ENCODE measurements at regions not wholly inside any gene's neighbourhood (a gene's known extent, or its start where the extent isn't known, plus 50 kb on each side); places are given as distances from the start of the nearest gene placed in this dataset.

- no peak for DNase-seq
Observed at GRCh38 chr9:16099732-16100536, 547.1 kb downstream of the CCDC171 start.

GRCh38 chr9:16100537-16101091, 547.8 kb downstream of the CCDC171 start:
- no peak for DNase-seq

DNA sequence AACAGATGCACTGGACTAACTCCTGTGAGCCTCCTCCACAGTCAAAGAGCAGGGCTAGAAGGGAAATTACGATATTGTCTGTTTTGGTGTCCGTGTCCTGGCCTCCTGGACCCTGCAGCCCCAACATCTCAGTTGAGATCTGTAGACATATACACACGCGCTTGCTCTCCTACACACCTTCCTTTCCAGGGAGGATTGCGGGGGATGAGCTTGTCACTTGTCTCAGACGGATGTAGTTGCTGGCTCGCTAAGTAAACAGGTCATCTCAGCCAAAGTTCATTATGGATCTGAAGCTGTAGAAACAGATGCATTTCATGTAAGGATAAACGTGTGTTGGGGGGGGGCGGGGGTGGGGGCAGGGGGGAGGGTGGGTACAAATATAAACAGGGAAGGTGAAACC, 549.3 kb downstream of the CCDC171 start:
- DNase-seq = no peak

GRCh38 chr9:16103620-16104397, 551.0 kb downstream of the CCDC171 start:
- no peak for DNase-seq

DNA sequence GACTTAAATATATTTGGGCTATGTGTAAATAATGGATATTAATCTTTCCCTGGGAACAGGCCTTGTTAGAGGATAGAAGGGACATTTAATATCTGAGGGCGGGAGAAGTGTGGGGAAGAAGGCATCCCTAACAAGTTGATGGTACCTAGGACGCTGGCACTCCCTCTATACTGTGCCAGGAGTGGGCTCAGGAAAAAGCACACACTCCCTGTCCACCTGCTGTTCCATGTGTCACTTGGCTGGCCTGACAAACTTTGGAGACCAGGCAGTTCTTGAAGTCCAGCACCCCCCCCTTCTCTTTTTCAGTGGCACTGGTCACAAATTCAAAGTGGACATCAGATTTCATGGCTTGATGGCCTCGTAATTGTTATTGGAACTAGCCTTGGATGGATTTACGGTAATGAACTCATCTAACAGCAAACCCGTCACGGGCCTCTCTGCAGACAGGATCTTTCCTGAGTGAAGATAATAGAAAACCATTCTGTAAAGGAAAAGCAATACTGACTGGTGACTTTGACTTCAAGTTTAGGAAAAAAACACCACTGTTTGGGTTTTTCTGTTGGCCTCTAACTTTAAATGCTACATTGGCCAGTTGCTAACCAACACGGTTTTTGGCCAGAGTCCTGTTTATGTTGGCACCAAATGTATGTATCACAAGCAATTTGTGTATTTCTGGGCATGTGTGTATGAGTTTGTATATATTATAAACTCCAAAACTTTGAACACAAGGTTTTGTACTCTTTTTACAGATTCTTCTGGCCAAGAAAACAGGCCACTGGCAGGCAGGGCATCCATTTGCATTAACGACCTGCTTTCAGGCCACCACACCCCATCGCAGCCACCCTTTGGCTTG, 552.6 kb downstream of the CCDC171 start:
- no peak for DNase-seq

GRCh38 chr9:16106021-16106571, 553.3 kb downstream of the CCDC171 start:
- no peak for DNase-seq

GRCh38 chr9:16112116-16112515, 559.3 kb downstream of the CCDC171 start:
- no peak for DNase-seq

GRCh38 chr9:16115994-16116393, 563.2 kb downstream of the CCDC171 start:
- DNase-seq = no peak

- no peak for DNase-seq
Observed at GRCh38 chr9:16118043-16118442, 565.2 kb downstream of the CCDC171 start.

GRCh38 chr9:16119261-16120230, 566.7 kb downstream of the CCDC171 start:
- no peak for DNase-seq

DNA sequence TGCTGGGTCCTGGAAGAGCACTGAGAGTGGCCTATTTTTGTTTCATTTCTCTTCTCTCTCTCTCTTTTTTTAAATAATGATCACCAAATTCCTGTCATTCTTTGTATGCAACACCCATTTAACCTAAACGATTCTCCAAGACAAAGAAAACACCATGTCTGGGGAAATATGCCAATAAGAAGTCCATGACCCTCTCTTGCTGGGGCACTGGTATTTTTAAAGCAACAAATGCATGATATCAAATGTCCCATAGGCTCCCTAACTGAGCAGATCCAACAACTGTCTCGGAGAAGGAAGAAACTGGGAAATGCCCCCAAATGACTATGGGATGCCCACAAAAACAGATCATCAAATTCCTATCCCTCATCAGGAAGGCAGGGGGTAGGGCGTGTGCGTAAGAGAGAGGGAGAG, 567.4 kb downstream of the CCDC171 start:
- no peak for DNase-seq

- no peak for DNase-seq
Observed at GRCh38 chr9:16120727-16121126, 567.9 kb downstream of the CCDC171 start.

DNA sequence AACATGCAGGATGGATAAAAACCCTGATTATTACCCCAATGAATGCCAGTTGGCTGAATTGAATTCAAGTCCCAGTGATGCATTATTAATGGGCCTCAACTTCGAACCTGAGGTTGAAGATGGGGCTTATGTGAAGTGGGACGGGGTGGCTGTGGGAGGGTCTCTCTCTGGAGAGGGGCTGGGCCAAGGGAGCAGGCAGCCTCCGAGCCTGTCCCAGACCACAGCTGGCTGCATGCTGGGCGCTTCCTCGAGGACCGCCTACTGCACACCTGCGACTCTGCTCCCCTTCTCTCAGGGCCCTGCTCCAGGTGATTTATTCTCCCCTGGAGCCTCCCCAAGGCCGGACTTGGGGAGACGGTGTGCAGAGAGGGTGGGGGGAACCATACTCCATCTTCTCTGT, 568.3 kb downstream of the CCDC171 start:
- no peak for DNase-seq

- no peak for DNase-seq
Observed at GRCh38 chr9:16121601-16122286, 568.9 kb downstream of the CCDC171 start.

GRCh38 chr9:16125629-16126028, 572.8 kb downstream of the CCDC171 start:
- DNase-seq = no peak

DNA sequence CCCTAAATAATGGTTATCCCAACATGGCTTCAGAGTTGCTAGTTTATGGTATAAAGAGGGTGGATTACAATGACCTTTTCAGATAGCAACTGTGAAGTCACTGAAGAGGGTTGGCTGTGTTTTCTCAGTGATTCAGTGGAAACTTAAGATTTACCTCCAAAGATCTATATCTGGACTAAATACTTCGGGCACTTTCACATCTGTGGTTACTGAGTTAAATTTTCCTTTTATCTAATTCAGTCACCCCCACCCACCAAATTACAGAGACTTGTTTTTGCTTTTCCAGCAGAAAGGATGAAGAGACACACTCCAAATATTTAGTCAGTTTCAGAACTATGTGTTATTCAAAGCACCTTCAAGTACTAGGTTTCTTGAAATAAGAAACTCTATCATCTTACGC, 573.2 kb downstream of the CCDC171 start:
- no peak for DNase-seq

DNA sequence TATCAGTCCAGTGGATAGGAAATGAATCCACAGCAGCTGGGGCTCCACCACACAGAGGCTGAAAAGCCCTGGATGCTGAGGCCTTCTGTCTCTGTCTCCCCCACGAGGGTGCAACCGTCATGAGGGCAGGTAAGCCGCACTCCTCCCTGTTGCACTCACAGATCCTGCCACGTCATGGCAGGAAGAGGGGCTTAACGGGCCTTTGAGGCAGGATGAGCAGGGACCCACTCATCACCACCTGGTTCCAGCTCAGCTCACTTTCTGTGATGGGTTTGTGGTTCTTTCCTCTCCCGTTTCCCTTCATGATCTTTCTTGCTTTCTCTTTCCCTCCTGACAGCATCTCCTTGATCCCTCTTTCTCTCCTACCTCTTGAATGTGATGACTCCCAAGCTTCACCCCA, 575.2 kb downstream of the CCDC171 start:
- no peak for DNase-seq

DNA sequence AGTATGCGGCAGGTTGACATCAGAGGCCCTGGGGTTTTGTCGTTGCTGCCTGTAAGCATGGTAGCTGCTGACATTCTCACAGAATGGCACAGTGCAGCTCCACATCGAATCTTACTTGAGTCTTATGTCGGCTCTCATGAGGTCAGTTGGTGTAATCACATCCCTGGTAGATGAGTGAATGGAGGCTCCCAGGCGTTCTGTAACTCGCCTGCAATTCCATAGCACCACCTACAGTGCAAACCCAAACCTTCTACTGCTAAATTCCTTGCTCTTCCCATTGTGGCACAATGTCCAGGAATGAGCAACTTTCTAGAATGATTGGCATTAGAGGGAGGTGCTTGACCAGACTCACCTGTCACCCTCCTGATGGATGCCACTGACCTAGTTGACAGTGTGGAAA, 578.4 kb downstream of the CCDC171 start:
- no peak for DNase-seq

DNA sequence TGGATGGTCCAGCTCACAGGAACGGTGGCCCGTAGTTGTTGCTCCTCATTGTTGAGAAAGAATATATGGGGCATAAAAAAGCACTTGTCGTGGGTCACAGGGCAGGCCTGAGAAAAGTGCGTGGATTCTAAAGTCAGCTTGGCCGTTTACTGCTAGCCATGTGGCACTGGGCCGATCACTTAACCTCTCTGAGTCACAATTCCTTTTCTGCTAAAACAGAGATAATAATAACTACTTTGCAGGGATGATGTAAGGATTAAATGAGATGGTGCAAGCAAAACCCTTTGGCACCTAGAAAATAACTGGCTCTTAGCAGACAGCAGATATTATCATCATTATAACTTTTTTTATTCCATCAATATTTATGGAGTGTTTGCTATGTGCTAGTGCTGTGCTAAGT, 579.7 kb downstream of the CCDC171 start:
- no peak for DNase-seq

GRCh38 chr9:16133032-16133431, 580.2 kb downstream of the CCDC171 start:
- no peak for DNase-seq
